Heart right ventricle (tissue), 16 donors: ENCODE measurements at regions not wholly inside any gene's neighbourhood (a gene's known extent, or its start where the extent isn't known, plus 50 kb on each side); places are given as distances from the start of the nearest gene placed in this dataset.

Source experiments
- ATAC-seq, 8 donors: fragments of 200-7000 bp; cut with Tn5 transposase; one replicate each; pipeline ENCODE4 v1.9.1; 2020; ENCODE audit warnings: mild to moderate bottlenecking in 8 of 8, moderate library complexity in 8 of 8, moderate number of reproducible peaks in 1 of 8
- DNase-seq, 2 donors: peaks; one replicate each; pipeline ENCODE4 v3.0.0-alpha.2; 2020
- H3K27ac ChIP-seq, 10 donors: fragments of 200-600 bp; sonication (generic) in 2 of 10; one replicate each; pipeline versions ENCODE4 v1.5.0 to v1.8.0; 2020 to 2022; ENCODE audit warnings: mild to moderate bottlenecking in 3 of 10
- H3K27me3 ChIP-seq, 7 donors: fragments of 200-600 bp; one replicate each; pipeline ENCODE4 v1.8.0; 2021 to 2022; ENCODE audit warnings: mild to moderate bottlenecking in 2 of 7
- H3K36me3 ChIP-seq, 9 donors: fragments of 200-600 bp; sonication (generic) in 1 of 9; one replicate each; pipeline versions ENCODE4 v1.5.0 to v1.8.0; 2020 to 2022; ENCODE audit warnings: mild to moderate bottlenecking in 2 of 9
- H3K4me1 ChIP-seq, 9 donors: fragments of 200-600 bp; sonication (generic) in 1 of 9; one replicate each; pipeline versions ENCODE4 v1.5.0 to v1.8.0; 2020 to 2022; ENCODE audit warnings: mild to moderate bottlenecking in 4 of 9
- H3K4me3 ChIP-seq, 10 donors: fragments of 200-600 bp; sonication (generic) in 2 of 10; one replicate each; pipeline versions ENCODE4 v1.5.0 to v1.8.0; 2020 to 2022; ENCODE audit warnings: mild to moderate bottlenecking in 7 of 10, moderate library complexity in 2 of 10
- H3K9me3 ChIP-seq, 11 donors: fragments of 200-600 bp in 10 of 11; sonication (generic) in 2 of 11; one replicate each; pipeline versions ENCODE4 v1.5.0 to v1.8.0; 2013 to 2022; ENCODE audit warnings: mild to moderate bottlenecking in 2 of 11, control low read depth in 1 of 11, moderate library complexity in 1 of 11
- CTCF ChIP-seq, 9 donors: fragments of 200-600 bp; sonication (generic) in 2 of 9; IDR thresholded peaks; one replicate each; pipeline versions ENCODE4 v1.5.0 to v1.8.0; 2021 to 2022; ENCODE audit warnings: antibody characterized with exemption in 9 of 9, mild to moderate bottlenecking in 5 of 9, moderate library complexity in 1 of 9
- WGBS, 2 donors: extraction: QIAGEN DNeasy Blood & Tissue Kit; methylation state at CpG; one replicate each; pipeline ENCODE4 v1.1.7; 2013; ENCODE audit warnings: inconsistent platforms in 1 of 2; 5-methylcytosine and 5-hydroxymethylcytosine counted together
- intact Hi-C, 10 donors: fragments of 100-400 bp; cut with DNase I; formaldehyde crosslinking; loops; one replicate each; pipeline versions ENCODE4 v1.11.1 to v1.14.2; 2022
- donor health status: Arrhythmogenic right ventricular cardiomyopathy.
- donor health status: ischemic (EF 13 %, LVEDD 7.1; RV severe dilation, severe dysfunction).
- donor health status: healthy with polysubstance abuse.
- donor health status: DM: no; HTN: yes; CAD: no.
- donor health status: DM: no; HTN: no; CAD: no.
- donor health status: ischemic (EF 25% LVEDD 6.9; RV normal size, moderate dysfunction).
- donor health status: ischemic (EF 25% LVEDD 5.7; RV mildly dilated, moderate dysfunction).
- donor health status: healthy.
- donor health status: DM: yes; HTN: yes; CAD: no.
- donor health status: Ischemic cardiomyopathy.
- donor health status: ischemic (EF 35%, LVEDD 5.7; RV mildly dilated, moderate dysfunction).
- donor health status: nonischemic (EF 11% LVEDD 7.7; RV severe dilation, severe dysfunction).
- donor health status: DM: yes; HTN: yes; CAD: no.
- donor health status: PGD.
- donor health status: ischemic (EF 29% LVEDD 5.4; RV normal size, mild dysfunction).
- donor health status: nonischemic (EF 23%, LVEDD 6.1; RV moderate dilation, normal function).

- WGBS, 2 donors: 79 to 80% methylated on average over 9 of the region's 9 CpGs
- ATAC-seq: peak in 1 of 8 donors; percentile 58
- DNase-seq: no peak
- Histone ChIP-seq H3K4me1 (no peaks in the 10 kb centered on the region), H3K27ac (no peak overlapping the region), H3K9me3 (no peaks in the 10 kb centered on the region), H3K27me3 (no peaks in the 10 kb centered on the region), H3K4me3 (no peak overlapping the region), H3K36me3 (no peaks in the 10 kb centered on the region)
- no peak for TF ChIP-seq CTCF (IDR thresholded peaks at IDR 0.05)
- intact Hi-C loops: no loop called here
These were observed 59.6 kb upstream of the C1orf87 start for GRCh38 chr1:60133000-60133673.

GRCh38 chr1:60132108-60132507 is 58.5 kb upstream of the C1orf87 start:
- no peak for TF ChIP-seq CTCF (IDR thresholded peaks at IDR 0.05)
- H3K4me3 ChIP-seq: no peak overlapping the region
- no peaks in the 10 kb centered on the region for H3K9me3 ChIP-seq
- no peaks in the 10 kb centered on the region for H3K36me3 ChIP-seq
- DNase-seq: no peak
- ATAC-seq: no peak
- intact Hi-C loops: no loop called here
- no peaks in the 10 kb centered on the region for H3K27me3 ChIP-seq
- H3K27ac ChIP-seq: no peak overlapping the region
- H3K4me1 ChIP-seq: no peaks in the 10 kb centered on the region
- WGBS, 2 donors: 78 to 79% methylated on average over 5 of the region's 5 CpGs

GRCh38 chr1:60130703-60131102 is 57.1 kb upstream of the C1orf87 start:
- Histone ChIP-seq H3K4me3 (no peak overlapping the region), H3K36me3 (no peaks in the 10 kb centered on the region), H3K27me3 (no peaks in the 10 kb centered on the region), H3K4me1 (no peaks in the 10 kb centered on the region), H3K27ac (no peak overlapping the region), H3K9me3 (peaks cover 0 to 2% (median 0%) of the 10 kb centered on the region in 11 donors)
- intact Hi-C loops: no loop called here
- ATAC-seq (no peak), DNase-seq (no peak)
- no peak for TF ChIP-seq CTCF (IDR thresholded peaks at IDR 0.05)
- WGBS, 2 donors: 72 to 89% methylated on average over 3 of the region's 3 CpGs

GRCh38 chr1:60129911-60130310 is 56.3 kb upstream of the C1orf87 start:
- ATAC-seq: no peak
- Histone ChIP-seq H3K4me1 (no peaks in the 10 kb centered on the region), H3K4me3 (no peak overlapping the region), H3K27ac (no peak overlapping the region), H3K36me3 (no peaks in the 10 kb centered on the region), H3K9me3 (peaks cover 0 to 2% (median 0%) of the 10 kb centered on the region in 11 donors), H3K27me3 (no peaks in the 10 kb centered on the region)
- WGBS, 2 donors: 61 to 63% methylated on average over 4 of the region's 4 CpGs
- no peak for TF ChIP-seq CTCF (IDR thresholded peaks at IDR 0.05)
- DNase-seq: no peak
- intact Hi-C loops: loop anchor here in 2 of 10 donors (5.0 kb wide), 1 partner anchor 153 kb away; no protein-coding TSS in a partner anchor
